Prostate gland (tissue), 2 donors: ENCODE measurements at regions not wholly inside any gene's neighbourhood (a gene's known extent, or its start where the extent isn't known, plus 50 kb on each side); places are given as distances from the start of the nearest gene placed in this dataset.

Source experiments
- DNase-seq: peaks from one replicate; pipeline ENCODE4 v3.0.0-alpha.2; 2019; ENCODE audit warnings: low spot score
- H3K27ac ChIP-seq, 2 donors: fragments of 200-600 bp; sonication (generic); 2 replicates each; pipeline ENCODE4 v1.5.1; 2017 to 2019
- H3K27me3 ChIP-seq: fragments of 200-600 bp; sonication (generic); replicated peaks from 2 replicates; pipeline ENCODE4 v1.5.1; 2019; ENCODE audit not compliant: insufficient read depth
- H3K36me3 ChIP-seq, 2 donors: fragments of 200-600 bp; sonication (generic); 1 replicate in 1 of 2; 2 replicates in 1 of 2; pipeline versions ENCODE4 v1.5.1 to v1.8.1; 2017 to 2019
- H3K4me1 ChIP-seq: fragments of 200-600 bp; sonication (generic); replicated peaks from 2 replicates; pipeline ENCODE4 v1.5.1; 2019
- H3K4me3 ChIP-seq, 2 donors: fragments of 200-600 bp; sonication (generic); 2 replicates each; pipeline ENCODE4 v1.5.1; 2017 to 2019
- H3K9me3 ChIP-seq: fragments of 200-600 bp; sonication (generic); 2 replicates; pipeline ENCODE4 v1.5.1; 2017
- CTCF ChIP-seq, 4 experiments: fragments of 200-600 bp in 2 of 4; fragments of 450-650 bp in 2 of 4; sonication (generic) in 2 of 4; IDR thresholded peaks; 1 replicate in 3 of 4; 2 replicates in 1 of 4; pipeline ENCODE4 v1.5.1; 2016 to 2019; ENCODE audit warnings: antibody characterized with exemption in 4 of 4, mild to moderate bottlenecking in 2 of 4, moderate library complexity in 2 of 4
- POLR2A ChIP-seq: fragments of 450-650 bp; IDR thresholded peaks from one replicate; pipeline ENCODE4 v1.6.1; 2016; ENCODE audit warnings: antibody characterized with exemption, mild to moderate bottlenecking
- POLR2AphosphoS5 ChIP-seq: sonication (generic); formaldehyde crosslinking; IDR thresholded peaks from one replicate; pipeline ENCODE4 v1.6.1; 2017; ENCODE audit warnings: antibody characterized with exemption
- WGBS: methylation state at CpG from one replicate; pipeline ENCODE4 v1.1.5; 2018; 5-methylcytosine and 5-hydroxymethylcytosine counted together
- intact Hi-C: fragments of 100-400 bp; cut with DNase I; formaldehyde crosslinking; loops from one replicate; pipeline ENCODE4 v1.14.2; 2022

GRCh38 chr2:5409898-5410381 is 282.2 kb upstream of the SOX11 start:
- no peaks in the 10 kb centered on the region for H3K36me3 ChIP-seq
- no peaks in the 10 kb centered on the region for H3K27me3 ChIP-seq
- intact Hi-C loops: no loop called here
- DNase-seq: no peak
- 81% methylated on average over 10 of the region's 10 CpGs for WGBS
- H3K27ac ChIP-seq: no peak overlapping the region
- H3K4me1 ChIP-seq: no peaks in the 10 kb centered on the region
- H3K4me3 ChIP-seq: no peak overlapping the region
- TF ChIP-seq POLR2AphosphoS5 (no peak), POLR2A (no peak), CTCF (IDR thresholded peaks at IDR 0.05) (no peak)
- no peaks in the 10 kb centered on the region for H3K9me3 ChIP-seq

GRCh38 chr2:5410991-5411700 is 281.0 kb upstream of the SOX11 start:
- Histone ChIP-seq H3K4me1 (no peaks in the 10 kb centered on the region), H3K27ac (no peak overlapping the region), H3K36me3 (no peaks in the 10 kb centered on the region), H3K9me3 (no peaks in the 10 kb centered on the region), H3K27me3 (no peaks in the 10 kb centered on the region), H3K4me3 (no peak overlapping the region)
- WGBS: 82% methylated on average over 4 of the region's 4 CpGs
- DNase-seq: no peak
- intact Hi-C loops: no loop called here
- TF ChIP-seq POLR2AphosphoS5 (no peak), POLR2A (no peak), CTCF (IDR thresholded peaks at IDR 0.05) (no peak)

- Histone ChIP-seq H3K4me1 (no peaks in the 10 kb centered on the region), H3K27ac (no peak overlapping the region), H3K9me3 (no peaks in the 10 kb centered on the region), H3K27me3 (no peaks in the 10 kb centered on the region), H3K4me3 (no peak overlapping the region), H3K36me3 (no peaks in the 10 kb centered on the region)
- 77% methylated on average over 4 of the region's 4 CpGs for WGBS
- TF ChIP-seq CTCF (IDR thresholded peaks at IDR 0.05) (no peak), POLR2AphosphoS5 (no peak), POLR2A (no peak)
- DNase-seq: no peak
- intact Hi-C loops: no loop called here
Measured at GRCh38 chr2:5412001-5412400, 280.2 kb upstream of the SOX11 start.

- intact Hi-C loops: no loop called here
- Histone ChIP-seq H3K27me3 (no peaks in the 10 kb centered on the region), H3K4me1 (no peaks in the 10 kb centered on the region), H3K36me3 (no peaks in the 10 kb centered on the region), H3K4me3 (no peak overlapping the region), H3K9me3 (no peaks in the 10 kb centered on the region), H3K27ac (no peak overlapping the region)
- WGBS: 6% methylated on average over 2 of the region's 2 CpGs
- TF ChIP-seq CTCF (IDR thresholded peaks at IDR 0.05) (no peak), POLR2AphosphoS5 (peak; percentile 72), POLR2A (no peak)
- DNase-seq: peak; percentile 46
Measured at GRCh38 chr2:5433855-5434254, 258.3 kb upstream of the SOX11 start.

- H3K4me1 ChIP-seq: no peaks in the 10 kb centered on the region
- no peak overlapping the region for H3K27ac ChIP-seq
- H3K4me3 ChIP-seq: no peak overlapping the region
- intact Hi-C loops: no loop called here
- no peak for DNase-seq
- 84% methylated on average over 4 of the region's 4 CpGs for WGBS
- no peaks in the 10 kb centered on the region for H3K36me3 ChIP-seq
- TF ChIP-seq POLR2AphosphoS5 (no peak), POLR2A (no peak), CTCF (IDR thresholded peaks at IDR 0.05) (no peak)
- H3K27me3 ChIP-seq: no peaks in the 10 kb centered on the region
- no peaks in the 10 kb centered on the region for H3K9me3 ChIP-seq
Measured at GRCh38 chr2:5437375-5437774, 254.8 kb upstream of the SOX11 start.
